Mesenchymal stem cell (in vitro differentiated cells and primary cell): ENCODE measurements at regions not wholly inside any gene's neighbourhood (a gene's known extent, or its start where the extent isn't known, plus 50 kb on each side); places are given as distances from the start of the nearest gene placed in this dataset.

Source experiments
- DNase-seq: peaks from one replicate; pipeline ENCODE4 v3.0.0-alpha.2; 2013
- H2AFZ ChIP-seq: one replicate; pipeline ENCODE4 v1.6.1; 2013; ENCODE audit warnings: low read depth, mild to moderate bottlenecking, control low read depth, inconsistent platforms, low read length, moderate library complexity
- H2AK5ac ChIP-seq: 2 replicates; pipeline ENCODE4 v1.6.1; 2013; ENCODE audit warnings: low read length, moderate library complexity, mild to moderate bottlenecking, inconsistent platforms; ENCODE audit not compliant: severe bottlenecking
- H2BK120ac ChIP-seq: one replicate; pipeline ENCODE4 v1.6.1; 2013; ENCODE audit warnings: low read depth, mild to moderate bottlenecking, inconsistent platforms, low read length, moderate library complexity
- H2BK12ac ChIP-seq, 2 experiments: one replicate each; pipeline ENCODE4 v1.6.1; 2013; ENCODE audit warnings: inconsistent platforms in 2 of 2, low read length in 2 of 2, mild to moderate bottlenecking in 2 of 2, moderate library complexity in 2 of 2, control low read depth in 1 of 2
- H2BK15ac ChIP-seq: one replicate; pipeline ENCODE4 v1.6.1; 2013; ENCODE audit warnings: mild to moderate bottlenecking, low read depth, inconsistent platforms; ENCODE audit not compliant: poor library complexity, severe bottlenecking
- H2BK5ac ChIP-seq: 2 replicates; pipeline ENCODE4 v1.6.1; 2013; ENCODE audit warnings: low read depth, mild to moderate bottlenecking, low read length, control low read depth, inconsistent platforms; ENCODE audit not compliant: poor library complexity, severe bottlenecking
- H3K14ac ChIP-seq, 2 experiments: one replicate each; pipeline ENCODE4 v1.6.1; 2013; ENCODE audit warnings: inconsistent platforms in 2 of 2, low read length in 2 of 2, control low read depth in 1 of 2, mild to moderate bottlenecking in 1 of 2, moderate library complexity in 1 of 2
- H3K18ac ChIP-seq, 2 experiments: one replicate each; pipeline ENCODE4 v1.6.1; 2013; ENCODE audit warnings: inconsistent platforms in 2 of 2, low read length in 2 of 2, control low read depth in 1 of 2, low read depth in 1 of 2, mild to moderate bottlenecking in 1 of 2
- H3K23ac ChIP-seq, 2 experiments: one replicate each; pipeline ENCODE4 v1.6.1; 2013; ENCODE audit warnings: inconsistent platforms in 2 of 2, low read length in 2 of 2, mild to moderate bottlenecking in 2 of 2, moderate library complexity in 2 of 2, control low read depth in 1 of 2
- H3K27ac ChIP-seq: 2 replicates; pipeline ENCODE4 v1.5.1; 2013; ENCODE audit warnings: mild to moderate bottlenecking, moderate library complexity, low read length, control low read depth, inconsistent platforms; ENCODE audit not compliant: poor library complexity, severe bottlenecking
- H3K27me3 ChIP-seq, 2 experiments: 2 replicates each; pipeline versions ENCODE4 v1.6.1 to v1.7.0; 2013; ENCODE audit warnings: low read length in 2 of 2, mild to moderate bottlenecking in 2 of 2, moderate library complexity in 2 of 2, control low read depth in 1 of 2, inconsistent platforms in 1 of 2; ENCODE audit not compliant: control insufficient read depth in 1 of 2, insufficient read depth in 1 of 2
- H3K36me3 ChIP-seq, 2 experiments: 2 replicates each; pipeline versions ENCODE4 v1.6.1 to v1.7.0; 2013; ENCODE audit warnings: low read length in 2 of 2, control low read depth in 1 of 2, inconsistent platforms in 1 of 2, low read depth in 1 of 2, mild to moderate bottlenecking in 1 of 2; ENCODE audit not compliant: insufficient read depth in 2 of 2, control insufficient read depth in 1 of 2
- H3K4ac ChIP-seq, 2 experiments: one replicate each; pipeline ENCODE4 v1.6.1; 2013; ENCODE audit warnings: inconsistent platforms in 2 of 2, low read length in 2 of 2, mild to moderate bottlenecking in 2 of 2, moderate library complexity in 2 of 2, control low read depth in 1 of 2, low read depth in 1 of 2
- H3K4me1 ChIP-seq: 2 replicates; pipeline ENCODE4 v1.6.1; 2013; ENCODE audit warnings: low read depth, low read length, control low read depth; ENCODE audit not compliant: control insufficient read depth, insufficient read depth
- H3K4me2 ChIP-seq: 2 replicates; pipeline ENCODE4 v1.6.1; 2013; ENCODE audit warnings: low read length, mild to moderate bottlenecking, inconsistent platforms; ENCODE audit not compliant: poor library complexity, severe bottlenecking
- H3K4me3 ChIP-seq, 2 experiments: 2 replicates each; pipeline versions ENCODE4 v1.5.1 to v1.7.0; 2013; ENCODE audit warnings: low read length in 2 of 2, mild to moderate bottlenecking in 2 of 2, control low read depth in 1 of 2, low read depth in 1 of 2; ENCODE audit not compliant: insufficient read depth in 1 of 2
- H3K79me1 ChIP-seq: replicated peaks from 2 replicates; pipeline ENCODE4 v1.6.1; 2013; ENCODE audit warnings: mild to moderate bottlenecking, control low read depth, low read length, inconsistent platforms; ENCODE audit not compliant: poor library complexity, severe bottlenecking
- H3K9ac ChIP-seq: 2 replicates; pipeline ENCODE4 v1.7.0; 2013; ENCODE audit warnings: mild to moderate bottlenecking, low read length, moderate library complexity
- H3K9me3 ChIP-seq: 2 replicates; pipeline ENCODE4 v1.7.0; 2013; ENCODE audit warnings: mild to moderate bottlenecking, low read length; ENCODE audit not compliant: control insufficient read depth
- H4K8ac ChIP-seq: one replicate; pipeline ENCODE4 v1.6.1; 2013; ENCODE audit warnings: inconsistent platforms, mild to moderate bottlenecking, low read length, moderate library complexity
- H4K91ac ChIP-seq: one replicate; pipeline ENCODE4 v1.6.1; 2013; ENCODE audit warnings: mild to moderate bottlenecking, low read length, inconsistent platforms
- WGBS: methylation state at CpG from one replicate; pipeline ENCODE4 v1.1.7; 2013; ENCODE audit warnings: mixed read lengths; 5-methylcytosine and 5-hydroxymethylcytosine counted together

DNA sequence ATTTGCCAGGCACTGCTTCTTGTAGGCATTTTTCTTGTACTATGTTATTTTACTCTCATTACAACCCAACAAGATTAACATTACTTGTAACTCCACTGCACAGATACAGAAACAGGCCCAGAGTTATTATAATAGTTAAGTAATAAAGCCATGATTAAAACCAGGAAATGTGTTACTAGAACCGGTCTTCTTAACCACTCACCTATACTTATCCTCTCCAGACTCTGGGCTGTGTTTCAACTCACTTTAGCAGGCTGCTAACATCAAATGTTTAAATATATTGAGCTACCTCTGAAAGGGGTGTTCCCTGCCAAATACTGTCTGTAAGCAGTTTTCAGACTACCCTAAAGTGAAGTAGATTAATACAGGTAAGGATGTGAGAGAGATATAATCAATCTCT, 1227.8 kb downstream of the SORCS3 start:
- Histone ChIP-seq H3K36me3 (no peaks in the 10 kb centered on the region), H2BK120ac (no peak overlapping the region), H3K27me3 (no peaks in the 10 kb centered on the region), H2AFZ (no peak overlapping the region), H2BK15ac (no peak overlapping the region), H3K18ac (no peak overlapping the region), H3K4ac (no peak overlapping the region), H3K14ac (no peak overlapping the region), H2BK5ac (no peak overlapping the region), H3K4me3 (no peak overlapping the region), H3K9ac (no peak overlapping the region), H3K23ac (no peak overlapping the region), H3K9me3 (peaks cover 10% of the 10 kb centered on the region), H2BK12ac (no peak overlapping the region), H4K8ac (no peak overlapping the region), H3K4me1 (no peaks in the 10 kb centered on the region), H4K91ac (no peak overlapping the region), H2AK5ac (no peak overlapping the region), H3K4me2 (no peak overlapping the region), H3K27ac (no peak overlapping the region), H3K79me1 (no peaks in the 10 kb centered on the region)
- no peak for DNase-seq
- WGBS = no CpG with 5 or more reads among the region's 1 CpG

DNA sequence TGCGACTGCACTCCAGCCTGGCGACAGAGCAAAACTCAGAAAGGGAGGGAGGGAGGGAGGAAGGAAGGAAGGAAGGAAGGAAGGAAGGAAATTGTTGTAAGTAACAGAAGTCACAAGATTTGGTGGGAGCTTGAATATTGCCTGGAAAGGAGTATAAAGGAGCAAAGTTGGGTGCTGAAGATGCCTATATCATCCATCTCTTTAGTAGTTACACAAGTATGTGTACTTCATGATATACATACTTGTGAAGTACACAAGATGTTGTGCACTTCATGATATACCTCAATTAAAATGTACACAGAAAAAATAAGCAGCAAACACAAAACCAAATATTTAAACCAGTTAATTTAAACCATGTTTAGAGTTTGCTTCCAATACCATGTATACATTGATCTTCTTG, 1223.8 kb downstream of the SORCS3 start:
- Histone ChIP-seq H2BK120ac (no peak overlapping the region), H3K14ac (no peak overlapping the region), H2AK5ac (no peak overlapping the region), H3K4me3 (no peak overlapping the region), H3K79me1 (no peaks in the 10 kb centered on the region), H3K27ac (no peak overlapping the region), H3K18ac (no peak overlapping the region), H3K4me2 (no peak overlapping the region), H2BK12ac (no peak overlapping the region), H3K4me1 (no peaks in the 10 kb centered on the region), H3K27me3 (no peaks in the 10 kb centered on the region), H4K91ac (no peak overlapping the region), H3K36me3 (no peaks in the 10 kb centered on the region), H3K9me3 (no peaks in the 10 kb centered on the region), H3K9ac (no peak overlapping the region), H3K4ac (no peak overlapping the region), H2BK15ac (no peak overlapping the region), H2AFZ (no peak overlapping the region), H4K8ac (no peak overlapping the region), H3K23ac (no peak overlapping the region), H2BK5ac (no peak overlapping the region)
- WGBS = 96% methylated on average over 2 of the region's 2 CpGs
- DNase-seq = no peak

DNA sequence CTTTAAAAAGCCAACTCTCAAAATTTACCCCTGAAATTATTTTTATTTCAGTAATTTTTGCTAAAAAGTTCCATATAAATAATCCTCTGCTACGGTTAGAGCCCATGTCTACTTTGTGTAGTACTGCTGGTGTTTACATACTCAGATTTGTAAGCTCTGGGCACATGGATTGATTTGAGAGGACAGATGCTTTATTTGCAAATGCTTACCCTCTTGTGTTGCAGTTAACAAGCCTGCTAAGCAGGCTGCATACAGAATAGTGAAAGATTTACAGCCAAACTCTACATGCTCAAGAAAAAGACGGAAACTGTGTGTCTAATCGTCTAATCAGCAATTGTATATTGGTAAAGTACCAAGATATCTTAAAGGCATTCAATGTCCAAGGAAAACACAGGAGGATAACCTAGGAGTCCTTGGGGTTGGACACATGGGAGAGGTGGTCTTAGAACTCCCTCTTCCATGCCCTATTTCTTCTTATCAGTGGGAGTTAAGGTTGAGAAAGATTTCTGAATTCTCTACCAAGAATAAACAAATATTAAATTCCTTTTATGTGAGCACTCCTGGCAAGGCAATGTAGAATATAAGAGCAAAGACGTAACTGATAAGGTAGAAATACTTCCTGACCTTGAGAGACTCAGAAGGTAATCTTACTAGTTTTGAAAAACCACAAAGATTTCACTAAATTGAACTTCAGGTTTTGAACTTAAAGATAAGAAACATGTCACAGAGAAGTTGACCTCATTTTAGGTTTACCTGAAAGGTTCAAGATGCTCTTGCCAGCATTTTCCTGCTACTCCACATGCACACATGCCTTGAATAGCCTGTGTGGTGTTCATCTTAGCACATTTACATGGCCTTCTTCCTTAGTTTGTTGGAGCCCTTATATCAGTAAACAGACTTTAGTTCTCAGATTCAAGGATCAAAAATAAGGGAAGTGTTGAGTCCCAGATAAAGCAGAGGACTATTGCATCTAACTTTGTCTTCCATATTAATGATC, 1216.5 kb downstream of the SORCS3 start:
- H3K18ac ChIP-seq = no peak overlapping the region
- no peak overlapping the region for H2BK12ac ChIP-seq
- no peak overlapping the region for H3K27ac ChIP-seq
- H3K4me3 ChIP-seq = no peak overlapping the region
- H3K4me1 ChIP-seq = no peaks in the 10 kb centered on the region
- H2BK15ac ChIP-seq = no peak overlapping the region
- H3K23ac ChIP-seq = no peak overlapping the region
- no peak overlapping the region for H3K9ac ChIP-seq
- no peaks in the 10 kb centered on the region for H3K79me1 ChIP-seq
- H4K91ac ChIP-seq = no peak overlapping the region
- no peak overlapping the region for H4K8ac ChIP-seq
- H3K4me2 ChIP-seq = no peak overlapping the region
- DNase-seq = no peak
- no peaks in the 10 kb centered on the region for H3K36me3 ChIP-seq
- no peak overlapping the region for H2AK5ac ChIP-seq
- no peak overlapping the region for H2BK120ac ChIP-seq
- H3K14ac ChIP-seq = no peak overlapping the region
- H2BK5ac ChIP-seq = no peak overlapping the region
- H3K27me3 ChIP-seq = no peaks in the 10 kb centered on the region
- H2AFZ ChIP-seq = no peak overlapping the region
- no peaks in the 10 kb centered on the region for H3K9me3 ChIP-seq
- H3K4ac ChIP-seq = no peak overlapping the region
- WGBS = 73% methylated on average over 1 of the region's 4 CpGs

DNA sequence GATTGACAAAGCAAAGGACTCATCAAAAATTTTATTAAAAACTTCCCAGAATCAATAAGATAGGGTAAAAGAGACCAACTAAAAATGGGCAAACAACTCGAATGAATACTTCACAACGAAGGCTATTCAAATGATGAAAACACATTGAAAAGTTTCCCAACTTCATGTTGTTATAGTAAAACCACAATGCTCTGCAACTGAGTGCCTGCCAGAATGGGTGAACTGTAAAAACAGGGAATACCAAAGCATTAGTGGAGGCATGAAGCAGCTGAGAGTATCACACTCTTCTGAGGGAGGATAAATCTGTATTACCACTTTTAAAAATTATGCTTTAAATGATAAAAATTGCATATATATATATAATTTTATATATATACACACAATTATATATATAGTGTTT, 1214.7 kb downstream of the SORCS3 start:
- WGBS = 55% methylated on average over 2 of the region's 2 CpGs
- Histone ChIP-seq H3K27me3 (no peaks in the 10 kb centered on the region), H2BK12ac (no peak overlapping the region)

More for the DNA sequence above, 1214.7 kb downstream of the SORCS3 start:
- Histone ChIP-seq H2AK5ac (no peak overlapping the region), H3K79me1 (no peaks in the 10 kb centered on the region), H4K91ac (no peak overlapping the region), H3K36me3 (no peaks in the 10 kb centered on the region), H2AFZ (no peak overlapping the region), H3K4ac (no peak overlapping the region), H3K14ac (no peak overlapping the region), H3K4me3 (no peak overlapping the region), H2BK120ac (no peak overlapping the region), H3K9ac (no peak overlapping the region), H2BK5ac (no peak overlapping the region), H3K4me1 (no peaks in the 10 kb centered on the region), H4K8ac (no peak overlapping the region), H3K23ac (no peak overlapping the region), H3K9me3 (no peaks in the 10 kb centered on the region), H3K18ac (no peak overlapping the region), H3K4me2 (no peak overlapping the region), H3K27ac (no peak overlapping the region), H2BK15ac (no peak overlapping the region)
- DNase-seq = no peak
